HG03442 (cell line): ENCODE measurements at regions not wholly inside any gene's neighbourhood (a gene's known extent, or its start where the extent isn't known, plus 50 kb on each side); places are given as distances from the start of the nearest gene placed in this dataset.

Experiments used
- ATAC-seq: cut with Tn5 transposase; IDR thresholded peaks from one replicate; pipeline ENCODE4 v1.9.1; 2021; ENCODE audit warnings: mild to moderate bottlenecking, moderate library complexity; ENCODE audit not compliant: unreplicated experiment

DNA sequence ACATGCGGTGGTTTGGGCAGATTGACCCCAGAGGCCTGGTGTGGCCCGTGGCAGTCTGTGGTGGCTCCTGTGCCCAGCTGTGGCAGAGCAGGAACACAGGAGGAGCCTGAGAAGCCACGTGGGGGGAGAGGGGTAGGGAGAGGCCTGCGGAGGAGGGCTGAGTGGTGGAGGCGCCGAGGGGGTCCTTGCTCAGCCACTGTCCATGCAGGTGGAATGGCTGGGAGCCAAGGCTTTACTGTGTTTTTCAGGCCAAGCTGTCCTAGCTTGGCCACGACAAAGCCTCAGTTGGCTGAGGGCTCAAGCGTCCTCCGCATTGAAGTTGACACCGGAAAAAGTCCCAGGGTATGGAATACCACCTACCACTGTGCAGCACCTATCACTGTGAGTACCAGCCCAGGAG is 107.0 kb downstream of the VEGFA start:
- no peak for ATAC-seq

GRCh38 chr6:43876602-43877001 is 106.6 kb downstream of the VEGFA start:
- ATAC-seq: no peak

DNA sequence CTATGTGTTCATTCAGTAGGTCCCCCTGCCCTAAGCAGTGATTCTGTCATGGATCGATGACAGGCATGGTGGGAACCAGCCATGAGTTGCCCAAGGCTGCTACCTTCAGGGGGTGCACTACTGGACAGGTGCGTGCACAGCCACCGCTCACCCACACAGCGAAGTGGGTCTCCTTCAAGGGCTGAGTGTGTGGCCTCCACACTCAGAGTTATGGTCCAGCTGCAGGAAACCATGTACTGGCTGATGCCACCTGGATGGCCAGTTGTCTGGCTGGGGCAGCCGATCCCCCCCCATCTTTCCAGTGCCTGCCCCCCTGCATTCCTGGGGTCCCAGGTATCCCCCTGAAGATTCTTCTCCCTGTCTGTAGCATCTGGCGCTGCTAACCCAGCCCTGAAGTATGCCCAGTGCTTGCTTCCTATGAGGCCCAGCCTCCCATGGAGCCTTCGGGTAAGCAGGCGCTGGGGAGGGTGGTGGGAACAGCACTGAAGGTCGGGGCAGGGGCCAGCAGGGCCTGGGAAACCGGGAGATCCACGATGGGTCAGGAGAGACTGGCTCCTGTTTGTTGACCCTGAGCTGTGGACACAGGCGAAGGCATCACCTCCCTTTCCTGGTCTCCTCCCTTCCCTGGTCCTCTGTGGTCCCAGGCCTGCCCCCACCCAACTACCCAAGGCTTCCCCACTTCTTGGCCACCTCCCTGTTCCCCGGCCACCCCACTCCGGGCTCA is 106.0 kb downstream of the VEGFA start:
- ATAC-seq: no peak

DNA sequence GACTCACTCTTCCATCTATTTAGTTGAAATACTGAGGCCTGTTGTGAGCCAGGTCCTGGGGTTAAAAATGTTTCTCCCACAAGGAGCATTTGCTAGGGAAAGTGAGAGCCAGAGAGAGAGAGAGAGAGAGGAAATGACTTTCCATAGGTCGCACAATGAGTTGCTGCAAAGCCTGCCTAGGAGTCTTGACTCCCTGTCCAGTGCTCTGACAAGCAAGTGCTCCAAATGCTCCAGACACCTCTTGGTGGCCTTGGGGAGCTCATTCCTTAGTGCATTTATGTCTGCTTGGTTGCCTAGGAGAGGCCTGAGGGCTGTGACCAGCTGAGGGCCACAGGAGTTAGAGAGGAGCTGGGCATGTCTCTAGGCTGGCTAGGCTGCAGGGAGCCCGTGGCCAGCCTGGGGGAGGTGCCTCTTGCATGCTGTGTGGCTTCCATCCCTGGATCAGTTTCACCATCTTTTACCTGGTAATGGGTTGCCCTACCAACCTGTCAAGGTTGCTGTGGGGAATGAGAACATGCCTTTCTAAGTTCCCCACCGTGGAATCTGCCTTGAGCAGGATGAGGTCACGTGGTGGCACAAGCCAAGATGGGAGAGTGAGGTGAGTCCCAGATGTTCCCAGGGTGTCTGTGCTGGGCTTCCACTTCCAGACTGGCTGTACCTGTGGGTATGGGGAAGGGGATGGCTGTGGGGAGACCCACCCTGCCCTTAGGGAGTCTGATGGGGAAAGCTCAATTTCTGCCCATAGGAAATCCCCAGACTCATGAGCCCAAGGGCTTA is 105.0 kb downstream of the VEGFA start:
- no peak for ATAC-seq

- ATAC-seq: no peak
Observed at GRCh38 chr6:43873806-43874714, 104.0 kb downstream of the VEGFA start.

GRCh38 chr6:43871933-43872332 is 101.9 kb downstream of the VEGFA start:
- no peak for ATAC-seq

DNA sequence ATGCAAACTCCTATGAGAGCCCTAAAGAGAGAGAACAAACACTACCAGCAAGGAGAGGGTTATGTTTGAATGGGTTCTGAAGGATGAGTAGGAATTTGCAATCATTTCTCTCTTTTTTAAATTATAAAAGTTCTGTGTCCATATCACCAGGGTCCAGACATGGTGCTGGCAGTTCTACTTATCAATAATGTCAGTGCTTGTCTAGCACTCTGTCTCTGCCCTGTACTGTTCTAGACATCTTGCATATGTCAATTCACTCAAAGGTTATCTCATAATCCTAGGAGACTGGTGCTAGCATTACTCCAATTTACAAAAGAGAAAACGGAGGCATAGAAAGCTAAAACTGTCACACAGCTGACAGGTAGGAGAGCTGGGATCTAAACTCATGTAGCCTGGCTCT is 101.3 kb downstream of the VEGFA start:
- no peak for ATAC-seq

DNA sequence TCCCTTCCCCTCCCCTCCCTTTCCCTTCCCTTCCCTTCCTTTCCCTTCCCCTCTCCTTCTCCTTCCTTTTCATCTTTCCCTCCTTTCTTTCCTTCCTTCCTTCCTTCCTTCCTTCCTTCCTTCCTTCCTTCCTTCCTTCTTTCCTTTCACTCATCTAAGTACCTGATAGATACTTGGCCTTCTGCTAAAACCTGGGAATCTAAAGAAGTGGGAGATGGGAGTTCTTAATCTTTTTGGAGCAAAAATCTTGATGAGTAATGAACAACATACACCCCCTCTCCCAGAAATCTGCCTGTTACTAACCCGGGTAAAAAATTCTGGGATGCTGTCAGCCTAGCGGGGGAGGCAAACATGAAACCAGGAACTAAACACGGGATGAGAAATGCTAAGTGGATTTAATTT is 100.7 kb downstream of the VEGFA start:
- ATAC-seq: no peak

DNA sequence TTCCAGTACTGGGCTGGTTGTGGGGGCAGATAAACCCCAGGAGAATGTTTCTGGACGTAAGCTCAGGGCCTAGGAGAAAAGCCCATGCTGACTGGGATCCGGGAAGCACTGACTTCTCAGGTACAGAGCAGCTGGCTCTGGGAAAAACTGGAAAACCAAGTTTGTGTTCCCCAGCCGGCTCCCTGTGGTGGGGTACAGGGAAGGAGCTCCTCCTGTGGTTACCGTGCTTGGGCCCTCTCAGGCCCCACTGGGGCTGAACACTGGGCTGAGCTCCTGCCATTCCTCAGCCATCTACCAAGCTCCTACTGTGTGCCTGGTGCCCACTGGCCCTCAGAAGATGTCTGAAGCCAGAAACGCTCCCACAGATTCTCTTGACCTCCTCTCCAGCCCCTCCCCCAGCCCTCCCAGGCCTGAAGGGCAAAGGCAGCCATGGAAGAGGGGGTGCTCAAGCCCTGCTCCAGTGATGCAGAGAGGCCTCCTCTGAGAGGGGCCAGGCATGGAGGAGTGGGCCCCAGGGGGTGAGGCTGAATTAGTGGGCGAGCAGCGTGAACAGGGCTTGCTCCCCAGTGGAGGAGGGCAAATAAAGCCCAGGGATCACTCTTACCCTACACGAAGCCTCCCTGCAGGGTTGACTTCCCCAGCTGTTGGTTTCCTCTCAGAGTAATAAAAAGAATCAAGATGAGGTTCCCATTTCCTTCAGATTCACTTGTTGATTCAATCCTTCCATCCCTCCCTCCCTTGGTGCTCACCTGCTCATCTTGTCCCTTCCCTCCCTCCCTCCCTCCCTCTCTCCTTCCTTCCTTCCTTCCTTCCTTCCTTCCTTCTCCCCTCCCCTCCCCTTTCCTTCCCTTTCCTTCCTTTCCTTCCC is 100.0 kb downstream of the VEGFA start:
- ATAC-seq: no peak

GRCh38 chr6:43869079-43869710 is 99.2 kb downstream of the VEGFA start:
- ATAC-seq: no peak

DNA sequence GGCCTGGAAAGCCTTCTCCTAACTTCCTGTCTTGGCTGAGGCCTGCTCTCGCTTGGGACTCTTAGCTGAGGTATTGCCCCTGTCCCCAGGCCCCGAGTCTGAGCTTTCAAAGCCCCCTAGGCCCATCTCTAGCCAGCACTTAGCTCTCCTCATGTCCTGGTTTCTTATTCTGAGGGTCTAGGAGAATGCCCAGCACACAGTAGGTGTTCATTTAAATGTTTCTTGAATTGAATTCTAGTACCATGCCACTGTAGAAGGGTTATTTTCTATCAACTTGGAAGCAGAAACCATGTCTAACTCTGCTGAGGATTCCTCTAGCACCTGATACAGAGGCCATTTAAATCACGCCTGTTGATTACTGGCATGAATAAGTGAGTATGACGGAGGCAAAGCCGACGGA is 98.5 kb downstream of the VEGFA start:
- no peak for ATAC-seq

DNA sequence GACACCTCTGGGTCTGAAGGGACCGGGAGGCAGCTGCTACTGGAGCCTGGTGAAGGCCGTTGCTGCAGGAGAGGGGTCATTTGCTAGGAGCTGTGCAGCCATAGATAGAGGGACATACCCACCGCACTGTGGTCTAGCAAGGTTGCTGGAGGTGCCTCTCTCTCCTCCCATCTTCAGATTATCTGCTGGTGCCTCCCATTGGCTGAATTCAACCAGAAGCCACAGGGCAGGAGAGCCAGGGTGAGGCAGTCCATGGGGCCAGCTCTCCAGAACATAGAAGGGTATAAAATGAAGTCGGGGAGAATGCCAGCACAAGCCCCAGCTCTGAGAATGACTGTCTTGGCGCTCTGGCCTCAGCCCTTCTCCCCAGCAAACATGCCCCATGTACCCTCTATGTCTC is 98.0 kb downstream of the VEGFA start:
- no peak for ATAC-seq

GRCh38 chr6:43867246-43867645 is 97.2 kb downstream of the VEGFA start:
- ATAC-seq: no peak

DNA sequence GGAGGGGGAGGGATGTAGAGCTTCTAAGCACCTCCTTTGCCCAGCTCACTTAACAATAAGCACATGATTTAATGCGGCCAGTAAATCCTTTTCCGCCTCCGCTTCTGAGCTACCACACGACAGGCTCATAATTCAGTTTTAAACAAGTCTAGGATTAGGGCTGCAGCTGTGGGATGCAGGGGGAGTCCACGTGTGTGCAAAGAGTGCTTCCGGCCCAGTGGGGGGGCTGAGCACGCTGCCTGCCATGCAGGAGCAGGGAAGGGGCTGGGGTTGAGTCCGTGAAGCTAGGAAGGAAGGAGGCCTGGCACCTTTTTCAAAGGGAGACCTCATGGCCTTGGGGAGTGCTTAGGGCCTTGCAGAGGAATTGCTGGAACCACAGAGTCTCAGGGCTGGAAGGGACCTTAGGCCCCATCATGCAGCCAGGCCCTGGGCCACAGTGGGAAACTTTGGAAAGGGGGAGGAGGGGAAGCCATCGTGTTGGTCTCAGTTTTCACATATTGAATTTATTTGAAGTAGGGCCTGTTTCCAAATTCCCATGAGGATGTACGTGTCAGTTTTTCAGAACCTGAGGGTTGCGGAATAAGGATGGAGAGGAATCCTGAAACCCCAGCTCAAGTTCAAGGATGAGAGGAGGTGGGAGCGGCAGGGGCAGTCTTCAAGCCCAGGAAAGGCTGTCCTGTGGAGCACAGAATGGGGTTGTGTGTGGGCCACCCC is 96.1 kb downstream of the VEGFA start:
- ATAC-seq: no peak

- no peak for ATAC-seq
Observed at GRCh38 chr6:43865086-43865485, 95.1 kb downstream of the VEGFA start.

GRCh38 chr6:43862925-43863324 is 92.9 kb downstream of the VEGFA start:
- no peak for ATAC-seq

- no peak for ATAC-seq
Observed at GRCh38 chr6:43861212-43861894, 91.3 kb downstream of the VEGFA start.

GRCh38 chr6:43860285-43860684 is 90.3 kb downstream of the VEGFA start:
- ATAC-seq: no peak

GRCh38 chr6:43859213-43859612 is 89.2 kb downstream of the VEGFA start:
- ATAC-seq: no peak
